CD14-positive monocyte (primary cell): ENCODE measurements at regions not wholly inside any gene's neighbourhood (a gene's known extent, or its start where the extent isn't known, plus 50 kb on each side); places are given as distances from the start of the nearest gene placed in this dataset.

Experiments used
- DNase-seq, 3 donors: peaks; one replicate each; pipeline ENCODE4 v3.0.0-alpha.2; 2011 to 2022
- H2AFZ ChIP-seq: 2 replicates; pipeline ENCODE4 v1.6.0; 2012; ENCODE audit warnings: mild to moderate bottlenecking, low read depth, low read length, inconsistent platforms; ENCODE audit not compliant: insufficient read depth, poor library complexity, severe bottlenecking
- H3K27ac ChIP-seq, 2 donors: 1 replicate in 1 of 2; 2 replicates in 1 of 2; pipeline ENCODE4 v1.5.1; 2012 to 2013; ENCODE audit warnings: low read length in 2 of 2, control low read depth in 1 of 2, inconsistent platforms in 1 of 2, low read depth in 1 of 2, mild to moderate bottlenecking in 1 of 2
- H3K27me3 ChIP-seq, 2 donors: one replicate each; pipeline versions ENCODE4 v1.6.0 to v1.6.1; 2011 to 2013; ENCODE audit warnings: low read length in 2 of 2; ENCODE audit not compliant: control insufficient read depth in 2 of 2, insufficient read depth in 2 of 2
- H3K36me3 ChIP-seq, 2 donors: replicated peaks in 1 of 2; 1 replicate in 1 of 2; 2 replicates in 1 of 2; pipeline versions ENCODE4 v1.5.1 to v1.6.1; 2012 to 2013; ENCODE audit warnings: low read length in 2 of 2, control low read depth in 1 of 2, inconsistent platforms in 1 of 2, mild to moderate bottlenecking in 1 of 2; ENCODE audit not compliant: insufficient read depth in 2 of 2, control insufficient read depth in 1 of 2
- H3K4me1 ChIP-seq, 2 donors: 1 replicate in 1 of 2; 2 replicates in 1 of 2; pipeline versions ENCODE4 v1.5.1 to v1.6.1; 2012 to 2013; ENCODE audit warnings: low read length in 2 of 2, control low read depth in 1 of 2, inconsistent platforms in 1 of 2, mild to moderate bottlenecking in 1 of 2, moderate library complexity in 1 of 2; ENCODE audit not compliant: insufficient read depth in 2 of 2, control insufficient read depth in 1 of 2
- H3K4me2 ChIP-seq: replicated peaks from 2 replicates; pipeline ENCODE3; 2012; ENCODE audit warnings: low read length, moderate library complexity, mild to moderate bottlenecking; ENCODE audit not compliant: poor library complexity, severe bottlenecking; ENCODE audit errors: extremely low read depth
- H3K4me3 ChIP-seq, 3 experiments: fragments of 200-600 bp in 1 of 3; sonication (generic) in 1 of 3; replicated peaks in 1 of 3; 1 replicate in 2 of 3; 2 replicates in 1 of 3; pipeline ENCODE4 v1.5.1; 2011 to 2013; ENCODE audit warnings: low read length in 3 of 3, mild to moderate bottlenecking in 3 of 3, control low read depth in 2 of 3, low read depth in 2 of 3, inconsistent platforms in 1 of 3, moderate library complexity in 1 of 3
- H3K79me2 ChIP-seq: 2 replicates; pipeline ENCODE4 v1.6.0; 2012; ENCODE audit warnings: mild to moderate bottlenecking, control low read depth, inconsistent platforms, low read length, moderate library complexity; ENCODE audit not compliant: insufficient read depth
- H3K9ac ChIP-seq: 2 replicates; pipeline ENCODE4 v1.6.0; 2017; ENCODE audit warnings: low read length, mild to moderate bottlenecking; ENCODE audit not compliant: insufficient read depth, poor library complexity, severe bottlenecking
- H3K9me3 ChIP-seq, 2 donors: replicated peaks in 1 of 2; 1 replicate in 1 of 2; 2 replicates in 1 of 2; pipeline versions ENCODE4 v1.5.1 to v1.6.1; 2012 to 2013; ENCODE audit warnings: low read length in 2 of 2, control low read depth in 1 of 2; ENCODE audit not compliant: control insufficient read depth in 1 of 2, insufficient read depth in 1 of 2
- H4K20me1 ChIP-seq: 2 replicates; pipeline ENCODE4 v1.6.0; 2012; ENCODE audit warnings: mild to moderate bottlenecking, low read length, control low read depth, moderate library complexity; ENCODE audit not compliant: insufficient read depth
- H3K27ac Mint-ChIP-seq, 7 donors: one replicate each; pipeline ENCODE4 v1.8.0; 2020; ENCODE audit warnings: mild to moderate bottlenecking in 7 of 7, mixed read lengths in 7 of 7, moderate library complexity in 6 of 7, inconsistent platforms in 2 of 7
- H3K27me3 Mint-ChIP-seq, 3 donors: one replicate each; pipeline ENCODE4 v1.8.0; 2021 to 2022; ENCODE audit warnings: low read depth in 3 of 3, mild to moderate bottlenecking in 3 of 3, mixed read lengths in 3 of 3, moderate library complexity in 3 of 3, inconsistent platforms in 1 of 3
- H3K36me3 Mint-ChIP-seq, 2 donors: one replicate each; pipeline ENCODE4 v1.8.0; 2020; ENCODE audit warnings: mixed read lengths in 2 of 2, inconsistent platforms in 1 of 2, mild to moderate bottlenecking in 1 of 2
- H3K4me1 Mint-ChIP-seq: one replicate; pipeline ENCODE4 v1.8.0; 2020; ENCODE audit warnings: mild to moderate bottlenecking, mixed read lengths
- H3K4me3 Mint-ChIP-seq, 2 donors: one replicate each; pipeline ENCODE4 v1.8.0; 2020; ENCODE audit warnings: mild to moderate bottlenecking in 2 of 2, mixed read lengths in 2 of 2, moderate library complexity in 1 of 2
- H3K9me3 Mint-ChIP-seq, 7 donors: one replicate each; pipeline ENCODE4 v1.8.0; 2020 to 2022; ENCODE audit warnings: mixed read lengths in 7 of 7, mild to moderate bottlenecking in 6 of 7, moderate library complexity in 6 of 7, inconsistent platforms in 2 of 7
- WGBS: methylation state at CpG from one replicate; pipeline ENCODE4 v1.1.5; 2013; ENCODE audit warnings: missing lambda C conversion rate; ENCODE audit not compliant: insufficient coverage; 5-methylcytosine and 5-hydroxymethylcytosine counted together
- intact Hi-C, 2 donors: fragments of 100-400 bp; cut with micrococcal nuclease; formaldehyde crosslinking; loops; one replicate each; pipeline versions ENCODE4 v1.15.0 to v1.15.1; 2023
- TF ChIP-seq, protein P1 (sequence below): fragments of 200-600 bp; IDR thresholded peaks from one replicate; pipeline ENCODE4 v1.8.0; 2022; ENCODE audit warnings: antibody characterized with exemption, mild to moderate bottlenecking

DNA sequence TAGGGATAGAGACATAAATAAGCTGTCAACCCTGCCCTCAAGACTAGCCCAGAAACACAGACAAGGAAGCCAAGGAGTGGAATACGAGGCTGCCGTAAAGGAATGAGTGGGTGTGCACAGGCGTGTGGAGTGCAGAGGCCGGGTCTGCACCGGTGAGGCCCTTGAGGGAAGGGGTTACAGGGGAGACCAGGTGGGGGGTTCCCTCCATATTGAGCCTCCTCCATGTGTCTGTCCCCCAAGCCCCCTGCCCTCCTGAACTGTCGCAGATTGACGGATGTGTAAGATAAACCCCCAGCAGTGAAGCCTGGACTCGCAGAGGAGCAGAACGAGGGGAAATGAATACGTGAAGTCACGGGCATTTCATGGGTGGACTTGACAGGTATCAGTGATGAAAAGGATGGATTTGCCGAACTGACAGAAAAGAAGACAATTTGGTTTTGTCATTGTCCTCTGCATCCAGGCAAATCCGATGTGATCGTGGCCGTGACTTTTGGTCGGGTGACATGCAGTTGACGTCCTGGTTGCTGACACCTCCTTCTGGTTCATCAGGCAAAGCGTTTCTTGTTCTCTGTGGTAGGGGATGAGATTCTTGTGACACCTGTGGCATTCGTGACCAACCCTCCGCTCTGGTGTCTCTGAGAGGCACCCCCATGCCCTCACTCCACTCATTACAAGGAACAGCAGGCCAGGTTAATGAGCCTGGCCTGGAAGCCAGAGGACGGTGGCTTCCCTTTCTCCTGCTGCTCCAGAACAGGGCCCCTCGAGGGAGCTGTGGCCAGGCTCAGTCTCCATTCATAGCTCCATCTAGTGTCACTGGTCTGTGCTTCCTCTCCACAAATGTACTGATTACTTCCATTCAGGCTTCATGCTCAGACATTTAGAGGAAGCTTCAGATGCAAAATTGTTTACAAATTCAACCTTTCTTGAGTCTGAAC, 223.1 kb upstream of the B3GAT1 start:
- H3K36me3 Mint-ChIP-seq: no peaks in the 10 kb centered on the region
- intact Hi-C loops: no loop called here
- Histone ChIP-seq H3K27ac (no peak overlapping the region), H3K4me1 (no peaks in the 10 kb centered on the region), H3K27me3 (no peaks in the 10 kb centered on the region), H4K20me1 (no peaks in the 10 kb centered on the region), H3K9ac (no peak overlapping the region), H3K79me2 (no peaks in the 10 kb centered on the region), H3K36me3 (no peaks in the 10 kb centered on the region), H3K9me3 (no peaks in the 10 kb centered on the region), H2AFZ (no peak overlapping the region), H3K4me3 (no peak overlapping the region), H3K4me2 (no peak overlapping the region)
- TF ChIP-seq, protein P1, sequence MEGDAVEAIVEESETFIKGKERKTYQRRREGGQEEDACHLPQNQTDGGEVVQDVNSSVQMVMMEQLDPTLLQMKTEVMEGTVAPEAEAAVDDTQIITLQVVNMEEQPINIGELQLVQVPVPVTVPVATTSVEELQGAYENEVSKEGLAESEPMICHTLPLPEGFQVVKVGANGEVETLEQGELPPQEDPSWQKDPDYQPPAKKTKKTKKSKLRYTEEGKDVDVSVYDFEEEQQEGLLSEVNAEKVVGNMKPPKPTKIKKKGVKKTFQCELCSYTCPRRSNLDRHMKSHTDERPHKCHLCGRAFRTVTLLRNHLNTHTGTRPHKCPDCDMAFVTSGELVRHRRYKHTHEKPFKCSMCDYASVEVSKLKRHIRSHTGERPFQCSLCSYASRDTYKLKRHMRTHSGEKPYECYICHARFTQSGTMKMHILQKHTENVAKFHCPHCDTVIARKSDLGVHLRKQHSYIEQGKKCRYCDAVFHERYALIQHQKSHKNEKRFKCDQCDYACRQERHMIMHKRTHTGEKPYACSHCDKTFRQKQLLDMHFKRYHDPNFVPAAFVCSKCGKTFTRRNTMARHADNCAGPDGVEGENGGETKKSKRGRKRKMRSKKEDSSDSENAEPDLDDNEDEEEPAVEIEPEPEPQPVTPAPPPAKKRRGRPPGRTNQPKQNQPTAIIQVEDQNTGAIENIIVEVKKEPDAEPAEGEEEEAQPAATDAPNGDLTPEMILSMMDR: no peak
- H3K4me3 Mint-ChIP-seq: no peak overlapping the region
- H3K9me3 Mint-ChIP-seq: peaks cover 0 to 2% (median 0%) of the 10 kb centered on the region in 7 donors
- H3K27me3 Mint-ChIP-seq: peaks cover 1 to 5% (median 1%) of the 10 kb centered on the region in 3 donors
- DNase-seq: no peak
- no peaks in the 10 kb centered on the region for H3K4me1 Mint-ChIP-seq
- WGBS: 73% methylated on average over 14 of the region's 22 CpGs
- no peak overlapping the region for H3K27ac Mint-ChIP-seq

DNA sequence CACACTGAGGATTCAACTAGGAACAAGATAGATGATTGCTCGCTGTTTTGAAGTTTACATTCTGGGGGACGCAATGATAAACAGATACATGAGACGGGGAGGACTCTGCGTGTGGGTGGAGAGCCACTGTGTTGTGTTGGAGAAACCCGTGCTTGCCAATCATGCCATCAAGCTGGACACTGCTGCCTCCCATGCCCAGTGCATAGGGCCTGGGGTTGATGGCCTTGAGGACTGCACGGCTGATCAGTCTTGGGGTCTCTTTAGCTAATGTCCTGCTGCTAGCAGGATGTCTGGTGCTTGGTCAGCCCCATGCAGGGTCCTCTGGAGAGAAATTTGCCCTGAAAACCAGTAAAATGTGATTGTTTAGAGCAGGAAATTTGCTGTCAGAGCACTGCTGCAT, 221.2 kb upstream of the B3GAT1 start:
- Histone ChIP-seq H3K9me3 (no peaks in the 10 kb centered on the region), H3K36me3 (no peaks in the 10 kb centered on the region), H4K20me1 (no peaks in the 10 kb centered on the region), H2AFZ (no peak overlapping the region), H3K27ac (no peak overlapping the region), H3K9ac (no peak overlapping the region), H3K27me3 (no peaks in the 10 kb centered on the region), H3K4me2 (no peak overlapping the region), H3K79me2 (no peaks in the 10 kb centered on the region), H3K4me1 (no peaks in the 10 kb centered on the region), H3K4me3 (no peak overlapping the region)
- TF ChIP-seq, protein P1: no peak
- no peak overlapping the region for H3K27ac Mint-ChIP-seq
- H3K4me1 Mint-ChIP-seq: no peaks in the 10 kb centered on the region
- no peaks in the 10 kb centered on the region for H3K36me3 Mint-ChIP-seq
- no peak for DNase-seq
- H3K27me3 Mint-ChIP-seq: peaks cover 0 to 5% (median 1%) of the 10 kb centered on the region in 3 donors
- intact Hi-C loops: no loop called here
- 93% methylated on average over 5 of the region's 6 CpGs for WGBS
- peaks cover 0 to 2% (median 0%) of the 10 kb centered on the region in 7 donors for H3K9me3 Mint-ChIP-seq
- no peak overlapping the region for H3K4me3 Mint-ChIP-seq
